Tibial nerve (tissue), 3 donors: ENCODE measurements at regions not wholly inside any gene's neighbourhood (a gene's known extent, or its start where the extent isn't known, plus 50 kb on each side); places are given as distances from the start of the nearest gene placed in this dataset.

Experiments
- POLR2A ChIP-seq, 2 donors: fragments of 450-650 bp; IDR thresholded peaks; one replicate each; pipeline ENCODE4 v1.6.1; 2017; ENCODE audit warnings: antibody characterized with exemption in 2 of 2, mild to moderate bottlenecking in 2 of 2, moderate library complexity in 2 of 2
- TF ChIP-seq, protein P1 (sequence below), 5 experiments: fragments of 200-600 bp in 3 of 5; fragments of 450-650 bp in 2 of 5; sonication (generic) in 3 of 5; IDR thresholded peaks; one replicate each; pipeline ENCODE4 v1.5.1; 2016 to 2019; ENCODE audit warnings: antibody characterized with exemption in 5 of 5, mild to moderate bottlenecking in 3 of 5, moderate library complexity in 2 of 5

DNA sequence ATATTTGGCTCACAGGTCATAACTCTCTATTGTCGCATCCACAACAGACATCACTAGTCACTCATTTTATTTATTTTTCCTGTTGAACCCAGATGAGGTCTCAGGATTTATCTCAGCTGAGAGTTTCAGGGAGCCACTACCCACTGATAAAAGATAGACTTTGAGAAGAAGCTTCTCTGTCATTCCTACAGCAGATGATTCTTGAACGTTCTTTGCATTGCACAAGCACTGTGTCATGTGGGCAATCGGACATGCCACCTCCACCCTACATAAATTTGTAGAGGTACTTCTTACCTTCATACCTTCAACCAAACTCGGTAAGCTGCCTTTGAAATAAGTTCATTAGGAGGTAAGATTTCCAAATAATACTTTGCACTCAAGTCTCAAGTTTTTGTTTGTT is 627.9 kb upstream of the TBX3 start:
- no peak for TF ChIP-seq POLR2A (IDR thresholded peaks at IDR 0.05)
- TF ChIP-seq, protein P1, sequence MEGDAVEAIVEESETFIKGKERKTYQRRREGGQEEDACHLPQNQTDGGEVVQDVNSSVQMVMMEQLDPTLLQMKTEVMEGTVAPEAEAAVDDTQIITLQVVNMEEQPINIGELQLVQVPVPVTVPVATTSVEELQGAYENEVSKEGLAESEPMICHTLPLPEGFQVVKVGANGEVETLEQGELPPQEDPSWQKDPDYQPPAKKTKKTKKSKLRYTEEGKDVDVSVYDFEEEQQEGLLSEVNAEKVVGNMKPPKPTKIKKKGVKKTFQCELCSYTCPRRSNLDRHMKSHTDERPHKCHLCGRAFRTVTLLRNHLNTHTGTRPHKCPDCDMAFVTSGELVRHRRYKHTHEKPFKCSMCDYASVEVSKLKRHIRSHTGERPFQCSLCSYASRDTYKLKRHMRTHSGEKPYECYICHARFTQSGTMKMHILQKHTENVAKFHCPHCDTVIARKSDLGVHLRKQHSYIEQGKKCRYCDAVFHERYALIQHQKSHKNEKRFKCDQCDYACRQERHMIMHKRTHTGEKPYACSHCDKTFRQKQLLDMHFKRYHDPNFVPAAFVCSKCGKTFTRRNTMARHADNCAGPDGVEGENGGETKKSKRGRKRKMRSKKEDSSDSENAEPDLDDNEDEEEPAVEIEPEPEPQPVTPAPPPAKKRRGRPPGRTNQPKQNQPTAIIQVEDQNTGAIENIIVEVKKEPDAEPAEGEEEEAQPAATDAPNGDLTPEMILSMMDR (IDR thresholded peaks at IDR 0.05) = no peak
